Kidney (tissue), 13 donors: ENCODE measurements at regions not wholly inside any gene's neighbourhood (a gene's known extent, or its start where the extent isn't known, plus 50 kb on each side); places are given as distances from the start of the nearest gene placed in this dataset.

Experiments used
- DNase-seq, 5 donors: peaks; one replicate each; pipeline ENCODE4 v3.0.0-alpha.2; 2013 to 2020
- FAIRE-seq: peaks from 2 replicates; lab custom pipeline; 2012; peaks lifted over from hg19 to GRCh38; lab: Jason Lieb, UNC
- H3K27ac ChIP-seq, 2 donors: one replicate each; pipeline ENCODE4 v1.7.0; 2013; ENCODE audit warnings: low read depth in 2 of 2, low read length in 2 of 2, inconsistent platforms in 1 of 2
- H3K27me3 ChIP-seq: one replicate; pipeline ENCODE4 v1.7.1; 2013; ENCODE audit warnings: low read length, inconsistent platforms; ENCODE audit not compliant: control insufficient read depth, insufficient read depth
- H3K36me3 ChIP-seq, 3 donors: one replicate each; pipeline versions ENCODE4 v1.7.0 to v1.7.1; 2013; ENCODE audit warnings: low read length in 3 of 3, control low read depth in 1 of 3, inconsistent platforms in 1 of 3; ENCODE audit not compliant: insufficient read depth in 3 of 3, control insufficient read depth in 2 of 3
- H3K4me1 ChIP-seq, 3 donors: one replicate each; pipeline versions ENCODE4 v1.7.0 to v1.7.1; 2013; ENCODE audit warnings: low read length in 3 of 3, inconsistent platforms in 1 of 3, low read depth in 1 of 3; ENCODE audit not compliant: control insufficient read depth in 2 of 3, insufficient read depth in 2 of 3
- H3K4me3 ChIP-seq, 3 donors: one replicate each; pipeline versions ENCODE4 v1.7.0 to v1.8.1; 2013; ENCODE audit warnings: low read length in 3 of 3, control low read depth in 1 of 3, inconsistent platforms in 1 of 3
- H3K9ac ChIP-seq, 3 donors: one replicate each; pipeline versions ENCODE4 v1.7.0 to v1.7.1; 2013; ENCODE audit warnings: low read length in 3 of 3, control low read depth in 1 of 3, inconsistent platforms in 1 of 3
- H3K9me3 ChIP-seq, 3 donors: one replicate each; pipeline versions ENCODE4 v1.7.0 to v1.7.1; 2013; ENCODE audit warnings: low read length in 3 of 3, control low read depth in 1 of 3, inconsistent platforms in 1 of 3; ENCODE audit not compliant: control insufficient read depth in 2 of 3, insufficient read depth in 1 of 3
- CTCF ChIP-seq: IDR thresholded peaks from 3 replicates; pipeline ENCODE4 v1.5.1; 2012; ENCODE audit warnings: mild to moderate bottlenecking, moderate library complexity, borderline replicate concordance; ENCODE audit not compliant: insufficient read depth; ENCODE audit errors: extremely low read depth
- intact Hi-C: fragments of 100-400 bp; cut with DNase I; formaldehyde crosslinking; loops from one replicate; pipeline ENCODE4 v1.11.1; 2022
- donor health status: control.
- donor health status: control.
- donor health status: control.
- donor health status: control.
- donor health status: control.
- donor health status: DM: yes; HTN: yes; CAD: no.
- donor health status: Normal renal cell carcinoma (clear cell type).

GRCh38 chr6:90778417-90779203 is 191.7 kb upstream of the MAP3K7 start:
- FAIRE-seq: no peak
- no peaks in the 10 kb centered on the region for H3K27me3 ChIP-seq
- no peaks in the 10 kb centered on the region for H3K4me1 ChIP-seq
- H3K27ac ChIP-seq: no peak overlapping the region
- no peak overlapping the region for H3K4me3 ChIP-seq
- H3K9ac ChIP-seq: no peak overlapping the region
- no peaks in the 10 kb centered on the region for H3K36me3 ChIP-seq
- intact Hi-C loops: no loop called here
- no peak for DNase-seq
- TF ChIP-seq CTCF: no peak
- H3K9me3 ChIP-seq: no peaks in the 10 kb centered on the region

- H3K4me3 ChIP-seq: no peak overlapping the region
- H3K9ac ChIP-seq: no peak overlapping the region
- DNase-seq (no peak), FAIRE-seq (no peak)
- H3K27me3 ChIP-seq: no peaks in the 10 kb centered on the region
- H3K36me3 ChIP-seq: no peaks in the 10 kb centered on the region
- no peak overlapping the region for H3K27ac ChIP-seq
- H3K4me1 ChIP-seq: no peaks in the 10 kb centered on the region
- intact Hi-C loops: no loop called here
- no peaks in the 10 kb centered on the region for H3K9me3 ChIP-seq
- no peak for TF ChIP-seq CTCF
Measured at GRCh38 chr6:90770778-90771177, 183.9 kb upstream of the MAP3K7 start.

GRCh38 chr6:90765895-90766294 is 179.0 kb upstream of the MAP3K7 start:
- Histone ChIP-seq H3K4me1 (no peaks in the 10 kb centered on the region), H3K9ac (no peak overlapping the region), H3K4me3 (no peak overlapping the region), H3K27ac (no peak overlapping the region), H3K27me3 (no peaks in the 10 kb centered on the region), H3K9me3 (no peaks in the 10 kb centered on the region), H3K36me3 (no peaks in the 10 kb centered on the region)
- TF ChIP-seq CTCF: no peak
- intact Hi-C loops: no loop called here
- FAIRE-seq (no peak), DNase-seq (peak in 1 of 5 donors; percentile 27)
